NOMO-1 (cell line): ENCODE measurements at regions not wholly inside any gene's neighbourhood (a gene's known extent, or its start where the extent isn't known, plus 50 kb on each side); places are given as distances from the start of the nearest gene placed in this dataset.

Source experiments
- DNase-seq, 2 experiments: peaks; one replicate each; lab custom pipeline; 2025; ENCODE audit not compliant: unreplicated experiment in 2 of 2; lab: John Stamatoyannopoulos, UW

GRCh38 chr19:32010071-32010470 lies 335.3 kb upstream of the ZNF507 start:
- DNase-seq: no peak

GRCh38 chr19:32012206-32012605 lies 333.2 kb upstream of the ZNF507 start:
- no peak for DNase-seq

GRCh38 chr19:32012886-32013631 lies 332.4 kb upstream of the ZNF507 start:
- DNase-seq: no peak

GRCh38 chr19:32017176-32017953 lies 328.0 kb upstream of the ZNF507 start:
- DNase-seq: no peak

- no peak for DNase-seq
Measured at GRCh38 chr19:32018014-32018413, 327.4 kb upstream of the ZNF507 start.

GRCh38 chr19:32020538-32020937 lies 324.9 kb upstream of the ZNF507 start:
- no peak for DNase-seq

DNA sequence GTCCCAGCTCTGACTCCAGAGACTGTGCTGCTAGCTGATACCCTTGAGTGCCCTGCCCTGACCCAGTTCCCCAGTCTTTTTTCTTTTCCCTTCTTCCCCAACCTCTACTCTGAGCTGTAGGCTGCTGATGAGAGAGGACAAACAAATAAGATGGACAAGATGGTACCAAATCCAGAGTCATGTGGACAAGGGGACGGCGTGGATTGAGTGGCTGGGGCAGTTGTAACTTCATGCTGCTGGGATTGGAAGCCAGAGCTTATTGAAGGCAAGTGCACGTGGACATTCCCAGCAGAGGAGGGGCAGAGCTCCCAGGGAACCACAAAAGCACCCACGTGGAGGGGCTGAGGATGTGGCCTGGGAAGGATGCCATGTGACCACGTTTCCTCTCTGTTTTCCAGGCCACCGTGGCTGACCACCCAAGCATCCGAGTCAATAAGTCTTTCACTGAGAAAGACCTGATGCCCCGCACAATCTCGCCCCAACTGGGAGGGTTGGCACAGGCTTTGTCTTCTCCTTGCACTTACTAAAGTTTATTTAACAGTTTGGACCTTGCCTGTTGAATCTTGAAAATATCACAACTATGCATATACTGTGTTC lies 323.3 kb upstream of the ZNF507 start:
- no peak for DNase-seq

DNA sequence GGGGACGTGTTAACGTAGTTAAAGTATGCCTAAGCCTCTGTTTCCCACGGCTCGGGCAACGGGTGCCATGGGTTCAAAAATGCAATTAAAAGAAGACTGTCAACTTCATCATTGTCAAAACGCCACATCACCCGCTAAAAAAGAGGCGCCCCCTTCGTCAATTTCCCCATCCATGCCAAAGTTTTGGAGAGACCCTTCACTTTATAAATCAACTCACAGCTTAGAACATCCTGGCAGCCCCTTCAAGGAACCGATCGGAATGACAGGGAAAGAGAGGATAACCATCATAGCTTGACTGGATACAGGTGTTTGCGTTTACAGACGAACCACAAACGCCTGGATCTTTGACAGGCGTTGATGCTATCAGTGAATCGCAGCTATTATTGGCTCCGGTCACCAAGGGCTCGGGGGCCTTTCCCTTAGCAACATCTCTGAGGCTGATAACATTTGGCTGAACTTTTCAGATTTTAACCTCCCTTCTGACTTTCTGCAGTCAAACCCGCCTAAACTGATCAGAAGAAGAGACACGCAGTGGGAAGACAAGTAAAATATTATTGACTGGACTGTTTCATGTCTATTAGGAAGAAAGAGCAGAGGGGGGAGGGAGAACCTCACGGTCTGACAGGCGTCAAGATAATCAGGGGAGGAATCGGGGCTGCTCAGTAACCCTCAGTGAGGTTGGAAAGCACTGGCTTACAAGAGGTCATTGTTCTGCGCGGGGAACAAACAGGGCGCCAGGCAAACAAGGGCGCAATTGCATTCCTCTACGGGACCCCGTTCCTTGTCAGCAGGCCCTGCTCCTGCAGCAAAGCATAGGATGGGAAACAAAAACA lies 322.5 kb upstream of the ZNF507 start:
- no peak for DNase-seq

GRCh38 chr19:32023564-32023832 lies 321.9 kb upstream of the ZNF507 start:
- DNase-seq: no peak

GRCh38 chr19:32029235-32029634 lies 316.2 kb upstream of the ZNF507 start:
- no peak for DNase-seq

GRCh38 chr19:32032561-32032960 lies 312.8 kb upstream of the ZNF507 start:
- no peak for DNase-seq

GRCh38 chr19:32035626-32036025 lies 309.8 kb upstream of the ZNF507 start:
- DNase-seq: no peak

- DNase-seq: no peak
Measured at GRCh38 chr19:32038021-32038920, 307.1 kb upstream of the ZNF507 start.

GRCh38 chr19:32038961-32039360 lies 306.4 kb upstream of the ZNF507 start:
- no peak for DNase-seq

DNA sequence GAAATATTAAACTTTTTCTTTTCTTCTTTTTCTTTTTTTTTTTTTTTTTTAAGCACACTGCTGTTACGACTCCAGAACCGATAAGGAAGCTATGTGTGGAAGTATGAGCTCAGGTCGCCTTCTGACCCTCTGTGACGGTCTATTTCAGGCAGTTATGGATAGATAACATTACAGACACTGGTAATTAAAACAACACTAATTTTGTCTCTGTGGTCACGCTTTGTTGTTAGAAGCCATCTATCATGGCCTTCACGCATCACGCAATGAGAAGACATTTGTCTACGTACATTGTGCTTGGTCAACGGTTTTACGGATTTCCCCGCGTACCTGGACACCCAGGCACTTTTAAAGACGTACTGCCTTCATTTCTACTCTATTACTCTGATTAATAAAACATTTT lies 306.0 kb upstream of the ZNF507 start:
- no peak for DNase-seq

GRCh38 chr19:32040236-32040635 lies 305.2 kb upstream of the ZNF507 start:
- no peak for DNase-seq

GRCh38 chr19:32041681-32042292 lies 303.6 kb upstream of the ZNF507 start:
- DNase-seq: no peak

DNA sequence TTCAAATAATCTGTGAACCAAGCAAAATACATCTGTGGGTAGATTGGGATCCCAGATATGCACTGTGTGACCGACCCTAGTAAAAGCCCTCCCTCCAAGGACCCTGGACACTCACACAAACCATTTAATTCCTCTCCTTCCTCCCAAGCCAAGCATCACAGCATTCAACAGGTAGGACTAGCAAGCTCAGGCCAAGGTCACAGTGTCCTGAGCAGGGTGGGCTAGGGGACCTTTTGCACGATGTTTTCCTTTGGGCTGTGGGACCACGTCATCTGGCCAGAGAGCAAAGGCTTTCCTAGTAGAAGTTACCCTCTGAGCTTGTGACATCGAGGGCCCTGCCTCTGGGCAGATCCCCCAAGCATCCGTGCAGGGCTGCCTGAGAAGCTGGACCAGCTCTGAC lies 297.6 kb upstream of the ZNF507 start:
- no peak for DNase-seq

DNA sequence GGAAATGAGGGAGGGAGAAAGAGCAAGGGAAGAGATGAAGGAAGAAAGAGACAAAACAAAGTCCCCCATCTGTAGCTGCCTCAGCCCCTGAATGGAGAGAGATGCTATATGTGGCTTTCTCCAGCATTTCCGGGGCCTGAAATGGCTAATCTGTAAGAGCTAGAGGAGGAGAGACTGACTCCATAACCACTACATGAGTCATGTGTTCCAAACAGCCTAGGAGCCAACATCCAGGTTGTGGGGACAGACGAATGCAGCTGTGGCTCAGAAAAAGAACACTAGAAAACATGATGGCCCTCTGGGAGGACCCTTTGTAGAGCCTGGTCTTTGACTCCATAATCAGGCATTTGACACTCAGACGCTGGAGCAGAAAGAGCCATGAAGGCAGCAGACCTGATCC lies 292.0 kb upstream of the ZNF507 start:
- DNase-seq: no peak

GRCh38 chr19:32053861-32054260 lies 291.5 kb upstream of the ZNF507 start:
- DNase-seq: no peak
